GM19328 (cell line): ENCODE measurements at regions not wholly inside any gene's neighbourhood (a gene's known extent, or its start where the extent isn't known, plus 50 kb on each side); places are given as distances from the start of the nearest gene placed in this dataset.

Experiments
- ATAC-seq: cut with Tn5 transposase; IDR thresholded peaks from one replicate; pipeline ENCODE4 v1.9.1; 2021; ENCODE audit warnings: mild to moderate bottlenecking, moderate library complexity; ENCODE audit not compliant: unreplicated experiment

DNA sequence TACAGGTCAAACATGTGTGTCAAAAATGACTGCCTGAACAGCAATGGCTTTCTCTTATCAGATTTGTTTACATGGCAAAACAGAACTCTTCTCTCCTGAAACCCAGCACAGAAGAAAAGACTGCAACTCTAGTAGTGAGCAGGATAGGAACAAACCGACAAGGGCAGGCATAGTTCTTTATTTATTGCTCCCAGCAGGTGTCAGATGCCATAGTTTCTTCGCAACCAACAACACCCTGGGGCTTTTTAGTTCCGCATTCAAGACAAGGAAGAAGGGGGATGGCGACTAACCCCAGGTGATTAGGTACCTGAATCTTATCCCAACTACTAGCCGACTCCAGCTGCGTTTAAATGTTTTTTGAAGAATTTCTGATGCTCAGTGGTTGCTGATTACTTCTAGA lies 367.5 kb upstream of the FIGN start:
- ATAC-seq, result no peak

DNA sequence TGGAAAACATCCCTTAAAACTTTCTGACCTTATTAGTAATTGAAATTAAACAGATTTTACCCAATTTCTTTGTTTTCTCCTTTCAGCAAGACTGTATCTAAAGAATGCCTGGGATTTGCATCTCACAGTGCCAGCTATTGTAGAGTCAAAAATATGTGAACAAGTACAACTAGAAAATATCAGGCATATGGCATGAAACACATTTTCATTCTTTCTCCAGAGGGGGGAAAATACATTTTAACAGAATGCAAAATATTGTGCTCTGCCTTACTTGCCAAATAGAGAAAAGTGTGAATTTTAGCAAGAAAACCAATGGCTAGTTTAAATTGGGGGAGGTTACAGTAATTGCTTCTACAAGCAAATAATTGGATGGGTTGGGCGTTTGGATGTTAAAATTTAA lies 366.6 kb upstream of the FIGN start:
- no peak for ATAC-seq

DNA sequence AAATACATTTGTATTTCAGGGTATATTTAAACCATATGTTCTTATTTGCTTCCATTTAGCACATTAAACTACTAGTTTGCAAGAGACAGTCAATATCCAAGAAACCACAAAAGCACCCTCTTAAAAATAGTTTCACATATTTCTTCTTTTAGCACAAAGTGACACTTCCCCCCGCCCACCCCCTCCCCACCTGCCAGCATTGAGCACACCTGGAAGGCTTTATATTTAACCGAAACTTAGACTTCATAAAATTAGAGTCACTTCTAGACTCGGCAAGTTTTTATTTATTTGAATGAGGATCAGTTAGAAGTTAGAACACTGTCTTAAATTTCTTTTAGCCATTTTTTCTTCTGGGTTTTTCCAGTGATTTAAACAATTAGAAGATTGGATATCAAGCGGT lies 355.9 kb upstream of the FIGN start:
- no peak for ATAC-seq

DNA sequence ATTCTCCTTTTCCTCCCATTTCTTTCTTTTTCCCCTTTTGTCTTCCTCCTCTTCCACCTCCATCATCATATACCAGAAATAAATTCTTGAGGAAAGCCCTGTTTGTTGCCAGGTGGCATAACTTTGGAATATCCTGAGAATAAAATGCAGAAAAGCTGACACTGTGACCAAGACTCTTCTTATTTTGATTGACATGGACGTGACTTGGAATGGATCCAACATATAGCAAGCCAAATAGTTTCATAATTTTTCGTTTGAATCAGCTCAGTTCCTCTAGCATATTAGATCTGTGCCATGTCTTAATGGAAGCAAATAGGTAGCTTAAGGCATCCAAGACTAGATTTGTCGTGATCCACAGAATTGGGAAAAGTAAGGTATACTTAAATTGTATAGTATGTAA lies 354.7 kb upstream of the FIGN start:
- ATAC-seq, result no peak

DNA sequence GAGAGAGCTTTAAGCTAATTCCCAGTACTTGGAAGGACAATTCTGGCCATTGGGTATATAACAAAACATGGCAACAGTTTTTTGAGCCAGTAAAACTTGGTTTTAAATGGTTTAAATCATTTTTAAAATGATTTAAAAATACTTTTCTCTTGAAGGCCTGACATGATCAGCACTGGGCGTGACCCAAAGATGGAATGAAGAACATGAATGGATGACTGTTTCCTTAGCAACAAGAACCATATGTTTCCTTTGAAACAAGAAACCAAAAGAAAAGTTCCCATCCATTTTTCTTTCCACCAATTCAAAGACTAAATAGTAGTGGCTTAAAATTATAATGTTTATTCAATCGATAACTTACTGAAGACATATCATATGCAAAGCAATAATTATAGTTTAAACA lies 348.3 kb upstream of the FIGN start:
- no peak for ATAC-seq

DNA sequence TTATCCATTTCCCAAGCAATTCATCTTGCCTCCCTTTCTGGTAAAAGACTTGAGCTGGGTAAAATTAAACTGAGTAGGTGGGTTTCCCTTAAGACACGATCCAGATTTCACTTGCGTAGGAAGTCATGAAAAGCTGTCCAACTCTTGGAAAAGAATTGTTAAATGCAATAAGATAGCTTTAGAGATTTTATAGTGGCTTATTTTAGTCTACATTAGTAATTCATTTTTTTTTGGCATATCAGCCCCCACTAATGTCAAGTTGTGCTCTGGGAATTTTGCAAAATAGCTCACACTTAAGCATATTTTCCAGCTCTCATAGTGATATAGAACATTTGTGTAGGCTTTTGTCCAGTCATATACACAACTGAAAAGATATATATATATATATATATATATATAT lies 344.7 kb upstream of the FIGN start:
- no peak for ATAC-seq

DNA sequence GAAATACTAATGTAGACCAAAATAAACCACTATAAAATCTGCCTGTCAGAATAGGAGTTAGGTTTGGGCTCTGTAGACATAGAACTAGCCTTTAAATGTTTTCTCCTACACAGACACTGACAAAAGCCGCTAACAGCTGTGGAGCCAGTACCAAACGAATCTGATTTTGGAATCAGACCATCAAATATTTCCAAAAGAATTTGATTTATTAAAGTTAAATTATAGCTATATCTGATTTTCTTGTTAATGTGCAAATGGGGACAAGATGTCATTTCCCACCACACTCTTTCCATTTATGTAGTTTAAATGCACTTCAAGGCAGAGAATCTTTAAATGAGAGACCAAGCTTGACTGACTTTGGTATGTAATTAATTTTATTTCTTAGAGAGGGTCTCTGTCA lies 343.4 kb upstream of the FIGN start:
- ATAC-seq, result no peak

DNA sequence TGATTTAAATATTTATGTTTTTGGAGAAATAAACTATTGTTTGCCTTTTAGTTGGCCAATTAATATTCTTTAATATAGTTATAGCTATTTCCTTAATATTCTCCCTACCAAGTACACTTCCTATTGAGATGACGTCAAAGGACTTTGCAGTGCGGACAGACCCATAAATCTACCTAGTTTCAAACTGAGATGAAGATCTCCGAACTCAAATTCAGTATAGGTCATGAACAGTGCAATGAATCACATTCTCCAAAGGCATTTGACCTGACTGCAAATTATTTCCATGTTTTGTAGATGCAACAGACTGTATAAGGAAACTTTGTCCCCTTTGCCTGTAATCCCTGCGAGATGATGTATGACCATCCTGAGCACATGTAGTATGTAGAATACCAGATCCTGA lies 342.6 kb upstream of the FIGN start:
- ATAC-seq, result no peak

DNA sequence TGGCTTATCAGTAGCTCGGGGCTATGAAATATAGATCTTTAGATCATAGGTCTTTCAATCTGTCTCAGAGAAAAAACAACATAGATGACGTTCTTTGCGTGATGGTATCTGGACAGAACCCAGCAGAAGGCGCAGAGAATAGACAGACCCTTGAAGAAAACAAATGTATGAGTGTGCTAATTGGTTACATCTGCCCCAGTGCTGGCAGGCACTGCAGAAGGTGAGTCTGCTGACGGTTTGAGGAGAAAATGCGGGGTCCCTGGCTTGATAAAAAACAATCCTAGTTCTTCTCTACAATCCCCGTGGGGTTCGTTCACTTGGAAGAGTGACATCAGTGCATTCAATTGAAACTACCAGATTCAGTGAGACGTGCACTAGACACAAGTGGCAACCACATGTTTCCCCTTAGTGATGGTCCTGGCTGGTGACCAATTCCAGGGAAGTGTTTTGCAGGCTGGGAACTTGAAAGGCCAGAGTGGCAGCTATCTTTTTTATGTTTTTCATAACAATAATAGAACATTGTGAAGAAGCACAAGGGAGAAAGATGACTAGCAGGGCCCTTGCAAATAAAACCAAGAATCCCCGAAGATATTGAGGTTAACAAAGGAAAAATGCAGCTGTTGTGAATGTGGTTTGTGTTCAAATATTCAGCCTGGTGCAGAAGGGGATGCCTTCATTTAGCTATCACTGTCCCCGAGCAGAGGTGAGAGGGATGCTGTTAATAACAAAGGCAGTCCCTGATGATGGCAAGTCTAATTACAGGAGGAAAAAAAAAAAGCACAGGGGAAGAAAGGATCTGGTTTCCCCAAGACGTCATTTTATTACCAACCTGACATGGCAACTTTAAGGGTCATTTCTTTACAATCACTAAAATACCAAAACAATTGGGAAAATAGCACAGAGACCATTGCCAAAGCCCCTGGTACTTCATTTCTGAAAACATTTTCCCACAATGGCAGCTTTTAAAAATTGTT lies 337.6 kb upstream of the FIGN start:
- no peak for ATAC-seq

DNA sequence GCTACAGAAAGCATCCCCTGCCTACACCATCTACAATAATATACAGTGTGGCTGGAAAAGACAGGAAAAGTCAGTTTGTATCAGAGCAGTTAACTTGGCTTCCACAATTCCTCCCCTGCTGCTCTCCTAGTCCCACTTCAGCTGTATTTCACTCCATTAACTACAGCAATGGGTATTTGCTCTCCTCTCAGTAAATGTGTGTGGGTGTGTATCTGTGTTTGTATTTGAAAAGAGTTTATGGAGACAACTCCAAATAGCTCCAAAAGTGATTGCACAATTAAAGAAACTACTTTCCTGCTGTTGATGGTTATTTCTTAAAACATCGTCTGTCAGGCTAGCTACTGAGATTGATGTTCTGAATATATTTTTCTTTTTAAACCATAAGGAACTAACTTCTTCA lies 333.7 kb upstream of the FIGN start:
- no peak for ATAC-seq

DNA sequence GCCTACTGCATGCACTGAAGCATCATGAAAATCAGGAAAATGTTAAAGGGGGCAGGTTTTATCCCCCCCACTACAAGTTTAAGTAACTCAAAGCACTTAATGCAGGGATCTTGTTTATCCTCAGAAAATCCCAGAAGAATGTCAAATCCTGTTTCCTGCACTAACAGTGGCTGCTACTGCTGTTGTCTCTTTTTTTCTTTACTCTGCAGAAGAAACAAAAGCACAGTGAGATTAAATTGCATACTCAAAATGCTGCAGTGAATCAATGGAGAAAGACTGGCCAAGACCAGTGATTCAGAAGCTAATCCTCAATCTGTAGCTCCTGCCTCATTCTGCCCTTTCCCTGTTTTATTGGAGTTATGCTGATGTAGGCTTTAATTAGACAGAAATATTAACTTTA lies 332.3 kb upstream of the FIGN start:
- no peak for ATAC-seq

DNA sequence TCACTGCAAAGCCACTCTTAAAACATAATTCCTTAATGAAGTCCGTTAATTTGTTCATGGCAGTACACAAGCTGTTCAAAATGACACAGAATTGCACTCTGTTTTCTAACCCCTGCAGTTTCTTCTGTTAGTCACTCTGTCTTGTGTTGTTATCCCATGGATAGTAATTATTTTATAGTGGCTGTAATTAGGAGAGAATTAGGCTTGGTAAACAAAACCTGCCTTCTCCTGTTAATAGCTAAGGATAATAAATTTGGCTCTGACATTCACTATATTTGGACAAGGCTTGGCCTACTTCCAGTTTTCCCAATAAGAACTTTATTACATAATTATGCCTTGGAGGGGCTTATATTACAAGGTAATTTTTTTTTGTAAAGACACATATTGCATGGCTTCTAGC lies 330.3 kb upstream of the FIGN start:
- no peak for ATAC-seq

DNA sequence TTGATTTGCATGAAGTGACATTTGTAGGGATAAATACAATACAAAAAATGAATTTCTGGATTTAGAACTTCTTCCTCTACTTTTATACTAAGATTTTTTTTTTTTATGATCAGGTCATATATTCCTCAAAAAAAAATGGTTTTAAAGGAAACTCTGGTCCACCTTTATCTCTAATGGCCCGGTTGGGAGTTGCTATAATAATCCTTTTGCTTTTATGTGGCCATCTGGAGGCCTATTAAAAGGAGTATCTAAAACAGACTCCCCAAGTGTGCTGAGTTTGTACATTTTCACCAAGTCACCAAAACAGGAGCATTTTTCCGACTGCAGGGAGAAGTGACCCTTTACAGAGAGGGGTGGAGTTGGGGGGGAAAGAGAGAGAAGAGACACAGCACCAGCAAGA lies 329.2 kb upstream of the FIGN start:
- no peak for ATAC-seq

DNA sequence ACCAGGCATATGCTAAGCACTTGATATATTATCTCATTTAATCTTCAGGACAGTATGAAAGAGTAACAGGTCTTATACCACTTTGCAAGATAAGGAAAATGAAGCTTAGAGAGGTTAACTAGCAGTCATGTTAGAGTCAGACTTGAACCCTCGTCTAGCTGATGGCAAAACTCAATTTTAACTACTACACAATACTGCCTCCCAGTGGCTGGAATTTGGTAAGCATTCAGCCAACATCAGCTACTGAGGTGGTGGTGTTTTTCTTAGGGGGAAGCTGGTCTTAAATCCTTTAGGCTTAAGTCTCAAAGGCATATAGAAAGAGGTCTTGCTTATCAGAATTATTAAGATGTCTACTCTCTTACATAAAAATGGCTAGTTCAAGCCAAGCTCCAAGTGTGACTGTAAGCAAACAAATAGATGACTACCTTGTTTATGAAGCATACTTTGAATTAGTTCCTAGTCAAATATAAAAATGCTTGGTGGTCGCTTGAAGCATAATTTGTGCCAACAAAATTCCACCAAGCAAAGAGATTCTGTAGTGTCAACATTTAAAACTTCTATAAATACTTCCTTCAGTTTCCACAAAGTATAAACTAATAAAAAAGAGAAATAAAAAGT lies 325.4 kb upstream of the FIGN start:
- ATAC-seq, result no peak

DNA sequence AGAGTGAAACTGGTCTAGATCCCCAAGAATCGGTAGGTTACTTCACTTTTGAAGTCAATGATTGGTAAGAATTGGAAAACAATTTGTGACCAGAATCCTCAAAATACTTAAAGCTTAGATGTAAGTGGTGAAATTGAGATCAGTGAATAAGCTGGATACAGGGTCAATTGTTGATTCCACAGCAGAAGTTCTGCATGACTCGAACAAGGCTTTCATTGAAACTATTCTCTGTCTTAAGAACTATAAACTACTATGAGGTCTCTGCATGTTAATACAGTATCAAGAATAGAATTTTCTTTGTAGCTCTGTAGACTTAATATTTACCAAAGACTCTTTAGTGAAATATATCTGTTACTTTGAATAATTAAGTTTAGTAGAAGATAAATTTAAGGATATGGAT lies 324.2 kb upstream of the FIGN start:
- no peak for ATAC-seq

DNA sequence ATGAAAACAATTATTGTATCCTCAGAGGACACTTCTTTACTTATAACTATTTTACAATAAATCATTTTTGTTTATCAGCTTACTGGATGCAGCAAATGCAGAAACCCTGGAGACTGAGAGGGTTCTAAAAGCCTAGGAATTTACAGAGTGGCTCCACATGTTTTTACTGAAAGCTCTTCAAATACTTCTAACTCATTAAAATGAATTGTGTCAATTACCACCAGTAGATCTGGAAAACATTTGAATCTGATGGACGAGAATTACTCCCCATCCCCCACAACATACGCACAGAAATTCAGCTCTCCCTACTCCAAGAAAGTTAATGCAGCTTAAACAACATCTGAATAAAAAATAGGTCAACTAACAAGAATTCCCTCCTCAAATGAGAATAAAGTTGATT lies 319.8 kb upstream of the FIGN start:
- ATAC-seq, result no peak

DNA sequence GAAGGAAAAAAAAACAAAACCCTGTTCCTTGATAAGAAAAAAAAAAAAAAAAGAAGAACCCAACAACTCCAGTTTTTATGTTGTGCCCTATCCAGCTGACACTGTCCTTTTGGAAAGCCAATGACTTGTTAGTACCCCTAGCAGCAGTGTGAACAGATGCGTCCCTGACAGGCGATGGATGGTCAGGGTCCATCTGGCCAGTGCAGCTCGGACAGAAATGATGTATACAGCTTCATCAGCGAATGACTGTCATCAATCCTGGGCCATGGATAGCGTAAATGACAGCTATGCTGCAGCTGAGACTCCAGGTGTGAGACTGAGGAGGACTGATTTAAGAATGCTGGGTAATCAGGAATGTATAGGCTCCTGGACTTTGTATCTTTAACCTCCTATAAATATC lies 318.8 kb upstream of the FIGN start:
- no peak for ATAC-seq

DNA sequence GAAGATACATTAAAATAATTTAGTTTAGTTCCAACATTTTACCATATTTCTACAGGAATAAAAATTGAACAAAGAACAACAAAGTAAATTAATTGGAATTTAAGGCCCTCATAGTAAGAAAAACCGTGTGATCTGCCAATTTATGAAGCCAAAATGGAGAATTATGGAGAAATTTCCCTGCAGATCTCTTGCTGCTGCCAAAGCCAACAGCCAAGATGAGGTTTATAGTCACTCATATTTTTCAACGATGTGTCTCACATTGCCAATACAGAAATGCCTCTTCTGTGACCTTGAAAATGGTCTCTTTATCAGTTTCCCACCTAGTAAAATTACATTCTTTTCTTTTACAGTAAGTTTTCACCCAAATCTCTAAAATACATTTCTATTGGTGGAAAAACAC lies 317.2 kb upstream of the FIGN start:
- ATAC-seq, result no peak

DNA sequence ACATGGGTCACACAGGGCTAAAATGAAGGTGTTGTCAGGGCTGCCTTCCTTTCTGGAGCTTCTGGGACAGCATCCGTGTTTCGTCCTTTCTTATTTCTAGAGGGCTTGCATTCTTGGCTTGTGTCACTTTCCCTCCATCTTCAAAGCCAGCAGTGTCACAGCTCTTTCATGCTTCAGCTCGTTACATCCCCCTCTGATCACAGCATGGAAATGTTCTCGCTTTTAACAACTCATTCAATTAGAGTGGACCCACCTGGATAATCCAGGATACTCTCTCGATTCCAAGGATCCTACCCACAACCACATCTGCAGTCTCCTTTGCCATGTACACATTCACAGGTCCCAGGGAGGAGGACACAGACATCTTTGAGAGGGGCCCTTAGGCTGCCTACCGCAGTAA lies 316.2 kb upstream of the FIGN start:
- ATAC-seq, result no peak

DNA sequence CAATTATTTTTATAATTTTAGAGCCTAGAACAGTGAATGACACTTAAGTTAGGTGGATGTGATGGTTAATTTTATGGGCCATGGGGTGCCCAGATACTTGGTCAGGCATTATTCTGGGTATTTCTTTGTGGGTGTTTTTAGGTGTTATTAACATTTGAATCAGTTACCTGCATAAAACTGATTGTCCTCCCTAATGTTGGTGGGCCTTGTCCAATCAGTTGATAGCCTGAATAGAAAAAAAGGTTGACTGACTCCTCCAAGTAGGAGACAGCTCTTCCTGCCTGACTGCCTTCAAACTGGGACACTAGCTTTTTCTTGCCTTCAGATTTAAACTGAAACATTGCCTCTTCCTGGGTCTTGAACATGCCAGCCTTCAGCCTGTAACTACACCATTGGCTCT lies 312.9 kb upstream of the FIGN start:
- ATAC-seq, result no peak

DNA sequence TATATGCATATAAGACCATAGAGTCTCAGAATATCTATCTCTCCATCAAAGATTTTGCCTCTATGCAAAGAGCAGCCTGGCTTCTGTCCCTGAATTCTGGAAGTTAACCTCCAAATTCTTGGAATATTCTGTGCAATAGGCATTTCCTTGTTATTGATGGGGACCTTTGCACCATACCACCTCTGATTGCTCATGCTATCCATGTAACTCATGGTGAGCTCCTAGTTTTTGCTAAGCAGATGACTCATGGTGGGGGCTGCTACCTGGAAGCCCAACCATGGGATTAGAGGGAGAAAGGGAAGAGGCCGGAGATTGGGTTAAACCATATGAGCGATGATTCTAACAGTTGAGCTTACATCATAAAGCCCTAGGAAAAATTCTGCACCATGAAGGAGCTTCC lies 310.2 kb upstream of the FIGN start:
- no peak for ATAC-seq

DNA sequence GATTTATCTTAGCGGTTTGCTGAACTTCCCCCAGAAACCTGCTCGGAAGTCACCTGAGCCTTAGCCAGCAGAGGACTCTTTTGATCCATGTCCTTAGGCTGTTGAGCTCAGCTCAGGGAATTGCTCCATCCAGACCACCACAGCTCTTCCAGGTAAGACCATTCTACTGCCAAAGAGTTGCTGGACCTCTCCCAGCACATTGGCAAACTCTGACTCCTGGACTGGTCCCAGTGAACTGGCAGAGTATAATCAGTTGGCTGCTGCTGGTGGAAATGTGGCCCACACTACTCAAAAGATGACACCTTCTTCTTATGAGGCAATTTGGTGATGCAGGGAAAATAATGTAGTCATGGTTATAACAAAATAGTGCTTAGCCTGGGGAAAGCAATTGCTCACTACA lies 308.8 kb upstream of the FIGN start:
- ATAC-seq, result no peak

DNA sequence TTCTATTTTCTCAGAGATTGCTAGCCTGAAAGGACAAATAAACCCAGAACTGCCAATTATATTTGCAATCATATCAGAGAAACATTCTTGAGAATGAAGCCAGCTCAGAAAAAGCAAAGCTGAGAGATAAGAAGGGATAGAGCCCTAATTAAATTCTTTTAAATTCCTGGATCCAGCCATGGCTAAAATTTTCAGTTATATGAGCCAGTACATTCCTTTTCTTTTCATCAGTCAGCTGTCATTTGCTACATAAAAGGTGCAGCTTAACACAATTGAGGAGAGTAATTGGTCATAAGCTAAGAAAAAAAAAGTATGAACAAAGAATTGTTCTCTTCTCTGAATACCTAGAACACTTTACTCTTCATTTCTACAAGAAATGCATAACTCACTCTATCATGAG lies 303.5 kb upstream of the FIGN start:
- ATAC-seq, result no peak
